T-helper 1 cell treated with Interleukin-12 subunit alpha and Interleukin-12 subunit beta and Interleukin-4 antibody, amounts not matched to agents 30 ng/mL and 1 ng/mL, for 36 hours (primary cell): ENCODE measurements at regions not wholly inside any gene's neighbourhood (a gene's known extent, or its start where the extent isn't known, plus 50 kb on each side); places are given as distances from the start of the nearest gene placed in this dataset.

Experiments used
- intact Hi-C: fragments of 100-400 bp; cut with micrococcal nuclease; formaldehyde crosslinking; loops from one replicate; pipeline ENCODE4 v1.15.1; 2024

GRCh38 chr20:59376109-59376841 lies 75.9 kb downstream of the EDN3 start:
- intact Hi-C loops, result no loop called here

- intact Hi-C loops, result no loop called here
These were observed 76.6 kb downstream of the EDN3 start for GRCh38 chr20:59376998-59377397.

- intact Hi-C loops, result no loop called here
These were observed 77.4 kb downstream of the EDN3 start for GRCh38 chr20:59377842-59378241.

GRCh38 chr20:59378396-59378795 lies 78.0 kb downstream of the EDN3 start:
- intact Hi-C loops, result no loop called here

- intact Hi-C loops, result no loop called here
These were observed 78.6 kb downstream of the EDN3 start for GRCh38 chr20:59378966-59379365.

GRCh38 chr20:59381689-59382088 lies 81.3 kb downstream of the EDN3 start:
- intact Hi-C loops, result no loop called here

GRCh38 chr20:59382157-59382725 lies 81.8 kb downstream of the EDN3 start:
- intact Hi-C loops, result no loop called here

- intact Hi-C loops, result no loop called here
These were observed 82.5 kb downstream of the EDN3 start for GRCh38 chr20:59382907-59383306.

GRCh38 chr20:59385038-59385437 lies 84.6 kb downstream of the EDN3 start:
- intact Hi-C loops, result no loop called here

GRCh38 chr20:59385480-59385879 lies 85.1 kb downstream of the EDN3 start:
- intact Hi-C loops, result no loop called here

- intact Hi-C loops, result no loop called here
These were observed 86.4 kb downstream of the EDN3 start for GRCh38 chr20:59386809-59387208.

- intact Hi-C loops, result no loop called here
These were observed 87.5 kb downstream of the EDN3 start for GRCh38 chr20:59387891-59388290.

- intact Hi-C loops, result no loop called here
These were observed 88.0 kb downstream of the EDN3 start for GRCh38 chr20:59388402-59388801.

- intact Hi-C loops, result no loop called here
These were observed 90.0 kb downstream of the EDN3 start for GRCh38 chr20:59390437-59390836.

- intact Hi-C loops, result no loop called here
These were observed 91.6 kb downstream of the EDN3 start for GRCh38 chr20:59391975-59392374.

GRCh38 chr20:59392736-59393135 lies 92.3 kb downstream of the EDN3 start:
- intact Hi-C loops, result no loop called here

- intact Hi-C loops, result no loop called here
These were observed 92.7 kb downstream of the EDN3 start for GRCh38 chr20:59393142-59393541.

GRCh38 chr20:59395729-59396128 lies 95.3 kb downstream of the EDN3 start:
- intact Hi-C loops, result no loop called here

GRCh38 chr20:59398537-59399205 lies 98.3 kb downstream of the EDN3 start:
- intact Hi-C loops, result no loop called here

- intact Hi-C loops, result loop anchor here (5.0 kb wide), 1 partner anchor 327 kb away; no protein-coding TSS in a partner anchor
These were observed 99.2 kb downstream of the EDN3 start for GRCh38 chr20:59399426-59400099.

- intact Hi-C loops, result loop anchor here (5.0 kb wide), 1 partner anchor 328 kb away; no protein-coding TSS in a partner anchor
These were observed 100.3 kb downstream of the EDN3 start for GRCh38 chr20:59400708-59401107.

GRCh38 chr20:59402681-59403080 lies 102.3 kb downstream of the EDN3 start:
- intact Hi-C loops, result loop anchor here (1.0 to 5.0 kb wide), 4 partner anchors 180 to 532 kb away; no protein-coding TSS in a partner anchor
